ENCODE measurements at regions not wholly inside any gene's neighbourhood (a gene's known extent, or its start where the extent isn't known, plus 50 kb on each side); places are given as distances from the start of the nearest gene placed in this dataset.

- TF ChIP-seq CTCF (IDR thresholded peaks at IDR 0.05) (no peak), EP300 (IDR thresholded peaks at IDR 0.05) (no peak), POLR2AphosphoS5 (IDR thresholded peaks at IDR 0.05) (no peak), POLR2A (IDR thresholded peaks at IDR 0.05; ENCODE audit: low read depth) (no peak)
These were observed 1325.0 kb downstream of the XPNPEP1 start for GRCh38 chr10:108598320-108598695.
